ENCODE measurements at regions not wholly inside any gene's neighbourhood (a gene's known extent, or its start where the extent isn't known, plus 50 kb on each side); places are given as distances from the start of the nearest gene placed in this dataset.

GRCh38 chr22:48755059-48755949, 1072.4 kb downstream of the BRD1 start:
- no peak for DNase-seq (ENCODE audit: low spot score)

- DNase-seq (ENCODE audit: low spot score), result no peak
Observed at GRCh38 chr22:48754611-48755058, 1073.0 kb downstream of the BRD1 start.

- DNase-seq (ENCODE audit: low spot score), result no peak
Observed at GRCh38 chr22:48753752-48754517, 1073.7 kb downstream of the BRD1 start.

GRCh38 chr22:48753381-48753730, 1074.3 kb downstream of the BRD1 start:
- no peak for DNase-seq (ENCODE audit: low spot score)

GRCh38 chr22:48752451-48753380, 1075.0 kb downstream of the BRD1 start:
- DNase-seq (ENCODE audit: low spot score), result no peak

- DNase-seq (ENCODE audit: low spot score), result no peak
Observed at GRCh38 chr22:48751539-48752437, 1075.9 kb downstream of the BRD1 start.

GRCh38 chr22:48750826-48751440, 1076.7 kb downstream of the BRD1 start:
- DNase-seq (ENCODE audit: low spot score), result no peak

- DNase-seq (ENCODE audit: low spot score), result no peak
Observed at GRCh38 chr22:48750282-48750681, 1077.4 kb downstream of the BRD1 start.

GRCh38 chr22:48749555-48750227, 1078.0 kb downstream of the BRD1 start:
- DNase-seq (ENCODE audit: low spot score), result no peak

- no peak for DNase-seq (ENCODE audit: low spot score)
Observed at GRCh38 chr22:48748860-48749554, 1078.7 kb downstream of the BRD1 start.

GRCh38 chr22:48748113-48748859, 1079.4 kb downstream of the BRD1 start:
- DNase-seq (ENCODE audit: low spot score), result no peak

- DNase-seq (ENCODE audit: low spot score), result no peak
Observed at GRCh38 chr22:48746789-48747425, 1080.8 kb downstream of the BRD1 start.

GRCh38 chr22:48745842-48746788, 1081.6 kb downstream of the BRD1 start:
- DNase-seq (ENCODE audit: low spot score), result no peak

- no peak for DNase-seq (ENCODE audit: low spot score)
Observed at GRCh38 chr22:48744967-48745841, 1082.5 kb downstream of the BRD1 start.

GRCh38 chr22:48744283-48744641, 1083.4 kb downstream of the BRD1 start:
- no peak for DNase-seq (ENCODE audit: low spot score)

All from umbilical cord (tissue), 1 donor.